ENCODE measurements at regions not wholly inside any gene's neighbourhood (a gene's known extent, or its start where the extent isn't known, plus 50 kb on each side); places are given as distances from the start of the nearest gene placed in this dataset.

DNA sequence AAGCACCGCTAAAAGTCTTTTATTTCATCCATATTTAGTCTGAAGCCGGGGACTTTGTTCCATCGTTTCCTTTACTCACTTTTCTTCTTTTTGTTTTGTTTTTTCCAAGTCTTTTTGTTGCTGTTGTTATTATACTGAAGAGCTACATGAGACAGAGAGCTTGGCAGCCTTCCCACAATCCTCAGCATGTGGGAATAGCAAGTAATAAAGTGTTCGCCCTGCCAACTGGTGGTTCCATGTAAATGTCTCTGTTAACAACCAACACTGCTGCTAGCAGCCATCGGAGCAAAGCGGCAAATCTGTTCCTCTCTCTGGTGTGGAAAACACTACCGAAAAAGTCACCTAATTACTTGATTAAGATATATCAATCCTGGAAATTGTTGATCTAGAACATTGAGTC, 437.8 kb upstream of the ID4 start:
- DNase-seq (ENCODE audit: low read depth, low spot score) (no peak), FAIRE-seq (no peak), ATAC-seq (no peak)
- ChIA-PET CTCF (no interaction called here), SMC1A (ENCODE audit: uncharacterized antibody, unreplicated experiment) (no interaction called here), RAD21 (ENCODE audit: unreplicated experiment) (no interaction called here), POLR2A (no interaction called here)
- H3K79me2 ChIP-seq (ENCODE audit: control insufficient read depth, insufficient read depth, low read length): no peaks in the 10 kb centered on the region
- no peaks in the 10 kb centered on the region for H4K20me1 ChIP-seq (ENCODE audit: control insufficient read depth, insufficient read depth)
- no peaks in the 10 kb centered on the region for H3K4me1 ChIP-seq (ENCODE audit: control insufficient read depth, insufficient read depth, low read length)
- no TSS peak for BruUV-seq (replicated peaks)
- no peaks in the 10 kb centered on the region for H3K27me3 ChIP-seq (replicated peaks in 1 of 2; ENCODE audit: control insufficient read depth in 2 of 2, insufficient read depth in 2 of 2, low read length in 1 of 2)
- no peak overlapping the region for H3K27ac ChIP-seq (ENCODE audit: control insufficient read depth, insufficient read depth)
- H3K4me2 ChIP-seq (ENCODE audit: control insufficient read depth, insufficient read depth): no peak overlapping the region
- intact Hi-C loops (cut with micrococcal nuclease; ENCODE audit: unreplicated experiment): no loop called here
- WGBS (ENCODE audit: insufficient coverage, insufficient replicate concordance, low lambda C conversion rate, missing lambda C conversion rate): 30% methylated on average over 7 of the region's 7 CpGs
- H3K9me3 ChIP-seq (replicated peaks; ENCODE audit: control insufficient read depth, insufficient read depth, low read length): no peaks in the 10 kb centered on the region
- no peaks in the 10 kb centered on the region for H3K36me3 ChIP-seq (ENCODE audit: control insufficient read depth in 2 of 2, insufficient read depth in 2 of 2, low read length in 1 of 2)
- H3K9ac ChIP-seq (ENCODE audit: control insufficient read depth, insufficient read depth, low read length): no peak overlapping the region
- no peak overlapping the region for H2AFZ ChIP-seq (ENCODE audit: control insufficient read depth, low read depth, low read length)
- in situ Hi-C loops (cut with MboI): no loop called here
- H3K4me3 ChIP-seq: no peak overlapping the region
- TF ChIP-seq RAD51 (IDR thresholded peaks at IDR 0.05): no peak
- no peak for TF ChIP-seq NFYB (IDR thresholded peaks at IDR 0.05; ENCODE audit: insufficient read depth, low read depth, low read length)
- TF ChIP-seq, protein P1, sequence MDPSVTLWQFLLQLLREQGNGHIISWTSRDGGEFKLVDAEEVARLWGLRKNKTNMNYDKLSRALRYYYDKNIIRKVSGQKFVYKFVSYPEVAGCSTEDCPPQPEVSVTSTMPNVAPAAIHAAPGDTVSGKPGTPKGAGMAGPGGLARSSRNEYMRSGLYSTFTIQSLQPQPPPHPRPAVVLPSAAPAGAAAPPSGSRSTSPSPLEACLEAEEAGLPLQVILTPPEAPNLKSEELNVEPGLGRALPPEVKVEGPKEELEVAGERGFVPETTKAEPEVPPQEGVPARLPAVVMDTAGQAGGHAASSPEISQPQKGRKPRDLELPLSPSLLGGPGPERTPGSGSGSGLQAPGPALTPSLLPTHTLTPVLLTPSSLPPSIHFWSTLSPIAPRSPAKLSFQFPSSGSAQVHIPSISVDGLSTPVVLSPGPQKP (IDR thresholded peaks at IDR 0.05; ENCODE audit: low read depth, low read length): no peak
- TF ChIP-seq ZNF622 (IDR thresholded peaks at IDR 0.05): no peak
- no peak for TF ChIP-seq YY1 (IDR thresholded peaks at IDR 0.05; ENCODE audit: low read depth, low read length)
- TF ChIP-seq, protein P2, sequence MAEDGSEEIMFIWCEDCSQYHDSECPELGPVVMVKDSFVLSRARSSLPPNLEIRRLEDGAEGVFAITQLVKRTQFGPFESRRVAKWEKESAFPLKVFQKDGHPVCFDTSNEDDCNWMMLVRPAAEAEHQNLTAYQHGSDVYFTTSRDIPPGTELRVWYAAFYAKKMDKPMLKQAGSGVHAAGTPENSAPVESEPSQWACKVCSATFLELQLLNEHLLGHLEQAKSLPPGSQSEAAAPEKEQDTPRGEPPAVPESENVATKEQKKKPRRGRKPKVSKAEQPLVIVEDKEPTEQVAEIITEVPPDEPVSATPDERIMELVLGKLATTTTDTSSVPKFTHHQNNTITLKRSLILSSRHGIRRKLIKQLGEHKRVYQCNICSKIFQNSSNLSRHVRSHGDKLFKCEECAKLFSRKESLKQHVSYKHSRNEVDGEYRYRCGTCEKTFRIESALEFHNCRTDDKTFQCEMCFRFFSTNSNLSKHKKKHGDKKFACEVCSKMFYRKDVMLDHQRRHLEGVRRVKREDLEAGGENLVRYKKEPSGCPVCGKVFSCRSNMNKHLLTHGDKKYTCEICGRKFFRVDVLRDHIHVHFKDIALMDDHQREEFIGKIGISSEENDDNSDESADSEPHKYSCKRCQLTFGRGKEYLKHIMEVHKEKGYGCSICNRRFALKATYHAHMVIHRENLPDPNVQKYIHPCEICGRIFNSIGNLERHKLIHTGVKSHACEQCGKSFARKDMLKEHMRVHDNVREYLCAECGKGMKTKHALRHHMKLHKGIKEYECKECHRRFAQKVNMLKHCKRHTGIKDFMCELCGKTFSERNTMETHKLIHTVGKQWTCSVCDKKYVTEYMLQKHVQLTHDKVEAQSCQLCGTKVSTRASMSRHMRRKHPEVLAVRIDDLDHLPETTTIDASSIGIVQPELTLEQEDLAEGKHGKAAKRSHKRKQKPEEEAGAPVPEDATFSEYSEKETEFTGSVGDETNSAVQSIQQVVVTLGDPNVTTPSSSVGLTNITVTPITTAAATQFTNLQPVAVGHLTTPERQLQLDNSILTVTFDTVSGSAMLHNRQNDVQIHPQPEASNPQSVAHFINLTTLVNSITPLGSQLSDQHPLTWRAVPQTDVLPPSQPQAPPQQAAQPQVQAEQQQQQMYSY (CRISPR knock-in tag; IDR thresholded peaks at IDR 0.05): no peak
- no peak for TF ChIP-seq TCF7 (IDR thresholded peaks at IDR 0.05; ENCODE audit: borderline replicate concordance)
- TF ChIP-seq CREB1 (IDR thresholded peaks at IDR 0.05; ENCODE audit: low read depth): no peak
- TF ChIP-seq FOS (IDR thresholded peaks at IDR 0.05; ENCODE audit: borderline replicate concordance, extremely low read depth, insufficient read length): no peak
- TF ChIP-seq, protein P3, sequence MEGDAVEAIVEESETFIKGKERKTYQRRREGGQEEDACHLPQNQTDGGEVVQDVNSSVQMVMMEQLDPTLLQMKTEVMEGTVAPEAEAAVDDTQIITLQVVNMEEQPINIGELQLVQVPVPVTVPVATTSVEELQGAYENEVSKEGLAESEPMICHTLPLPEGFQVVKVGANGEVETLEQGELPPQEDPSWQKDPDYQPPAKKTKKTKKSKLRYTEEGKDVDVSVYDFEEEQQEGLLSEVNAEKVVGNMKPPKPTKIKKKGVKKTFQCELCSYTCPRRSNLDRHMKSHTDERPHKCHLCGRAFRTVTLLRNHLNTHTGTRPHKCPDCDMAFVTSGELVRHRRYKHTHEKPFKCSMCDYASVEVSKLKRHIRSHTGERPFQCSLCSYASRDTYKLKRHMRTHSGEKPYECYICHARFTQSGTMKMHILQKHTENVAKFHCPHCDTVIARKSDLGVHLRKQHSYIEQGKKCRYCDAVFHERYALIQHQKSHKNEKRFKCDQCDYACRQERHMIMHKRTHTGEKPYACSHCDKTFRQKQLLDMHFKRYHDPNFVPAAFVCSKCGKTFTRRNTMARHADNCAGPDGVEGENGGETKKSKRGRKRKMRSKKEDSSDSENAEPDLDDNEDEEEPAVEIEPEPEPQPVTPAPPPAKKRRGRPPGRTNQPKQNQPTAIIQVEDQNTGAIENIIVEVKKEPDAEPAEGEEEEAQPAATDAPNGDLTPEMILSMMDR (IDR thresholded peaks at IDR 0.05 in 2 of 3, conservative IDR thresholded peaks at IDR 0.05 in 1 of 3; ENCODE audit: control insufficient read depth in 2 of 3, extremely low read depth in 1 of 3, insufficient read depth in 1 of 3, low read depth in 3 of 3, low read length in 3 of 3): no peak
- TF ChIP-seq, protein P4, sequence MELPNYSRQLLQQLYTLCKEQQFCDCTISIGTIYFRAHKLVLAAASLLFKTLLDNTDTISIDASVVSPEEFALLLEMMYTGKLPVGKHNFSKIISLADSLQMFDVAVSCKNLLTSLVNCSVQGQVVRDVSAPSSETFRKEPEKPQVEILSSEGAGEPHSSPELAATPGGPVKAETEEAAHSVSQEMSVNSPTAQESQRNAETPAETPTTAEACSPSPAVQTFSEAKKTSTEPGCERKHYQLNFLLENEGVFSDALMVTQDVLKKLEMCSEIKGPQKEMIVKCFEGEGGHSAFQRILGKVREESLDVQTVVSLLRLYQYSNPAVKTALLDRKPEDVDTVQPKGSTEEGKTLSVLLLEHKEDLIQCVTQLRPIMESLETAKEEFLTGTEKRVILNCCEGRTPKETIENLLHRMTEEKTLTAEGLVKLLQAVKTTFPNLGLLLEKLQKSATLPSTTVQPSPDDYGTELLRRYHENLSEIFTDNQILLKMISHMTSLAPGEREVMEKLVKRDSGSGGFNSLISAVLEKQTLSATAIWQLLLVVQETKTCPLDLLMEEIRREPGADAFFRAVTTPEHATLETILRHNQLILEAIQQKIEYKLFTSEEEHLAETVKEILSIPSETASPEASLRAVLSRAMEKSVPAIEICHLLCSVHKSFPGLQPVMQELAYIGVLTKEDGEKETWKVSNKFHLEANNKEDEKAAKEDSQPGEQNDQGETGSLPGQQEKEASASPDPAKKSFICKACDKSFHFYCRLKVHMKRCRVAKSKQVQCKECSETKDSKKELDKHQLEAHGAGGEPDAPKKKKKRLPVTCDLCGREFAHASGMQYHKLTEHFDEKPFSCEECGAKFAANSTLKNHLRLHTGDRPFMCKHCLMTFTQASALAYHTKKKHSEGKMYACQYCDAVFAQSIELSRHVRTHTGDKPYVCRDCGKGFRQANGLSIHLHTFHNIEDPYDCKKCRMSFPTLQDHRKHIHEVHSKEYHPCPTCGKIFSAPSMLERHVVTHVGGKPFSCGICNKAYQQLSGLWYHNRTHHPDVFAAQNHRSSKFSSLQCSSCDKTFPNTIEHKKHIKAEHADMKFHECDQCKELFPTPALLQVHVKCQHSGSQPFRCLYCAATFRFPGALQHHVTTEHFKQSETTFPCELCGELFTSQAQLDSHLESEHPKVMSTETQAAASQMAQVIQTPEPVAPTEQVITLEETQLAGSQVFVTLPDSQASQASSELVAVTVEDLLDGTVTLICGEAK (IDR thresholded peaks at IDR 0.05; ENCODE audit: borderline replicate concordance): no peak
- no peak for TF ChIP-seq SMAD5 (IDR thresholded peaks at IDR 0.05; ENCODE audit: low read depth)
- TF ChIP-seq HCFC1 (IDR thresholded peaks at IDR 0.05; ENCODE audit: low read length): no peak
- TF ChIP-seq IRF4 (IDR thresholded peaks at IDR 0.05; ENCODE audit: low read depth, low read length): no peak

Measured in GM12878 (cell line).